ENCODE measurements at regions not wholly inside any gene's neighbourhood (a gene's known extent, or its start where the extent isn't known, plus 50 kb on each side); places are given as distances from the start of the nearest gene placed in this dataset.

DNA sequence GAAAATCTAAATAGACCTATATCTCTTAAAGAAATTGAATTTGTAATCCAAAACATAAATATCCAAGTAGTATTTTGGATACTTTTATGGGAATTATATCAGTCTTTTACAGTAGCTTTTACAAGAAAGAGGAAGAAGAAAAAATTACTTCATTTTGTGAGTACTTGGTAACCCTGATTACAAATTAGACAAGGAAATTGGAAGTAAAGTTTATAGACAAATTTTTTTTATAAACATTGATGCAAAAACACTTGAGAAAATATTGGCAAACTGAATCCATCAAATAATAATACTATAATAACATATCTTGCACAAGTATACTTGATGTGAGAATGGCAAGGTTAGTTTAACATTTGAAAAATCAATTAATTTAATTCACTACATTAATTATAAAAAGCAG is 954.1 kb upstream of the MIR17HG start:
- no peak for ATAC-seq (ENCODE audit: poor library complexity)
- no peak for DNase-seq
- intact Hi-C loops (cut with DNase I), result no loop called here

DNA sequence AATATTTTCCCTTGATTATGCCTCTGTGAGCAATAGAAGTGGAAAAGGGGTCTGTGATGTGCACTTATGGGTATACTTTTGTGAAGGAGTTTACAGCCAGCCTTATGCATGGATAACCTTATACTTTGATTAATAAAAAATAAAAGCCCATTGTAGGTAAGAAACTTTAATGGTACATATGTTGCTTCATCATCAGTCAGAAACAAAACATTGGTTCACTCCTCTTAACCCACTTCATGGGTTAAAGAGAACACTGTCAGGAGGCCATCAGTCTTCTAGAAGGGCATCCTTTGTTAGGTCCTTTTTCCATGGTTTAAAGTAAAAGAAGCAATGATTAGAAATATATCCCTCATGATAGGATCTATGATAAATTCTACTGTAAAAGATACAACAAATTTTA is 952.1 kb upstream of the MIR17HG start:
- intact Hi-C loops (cut with DNase I), result no loop called here
- DNase-seq (no peak), ATAC-seq (ENCODE audit: poor library complexity) (no peak)

DNA sequence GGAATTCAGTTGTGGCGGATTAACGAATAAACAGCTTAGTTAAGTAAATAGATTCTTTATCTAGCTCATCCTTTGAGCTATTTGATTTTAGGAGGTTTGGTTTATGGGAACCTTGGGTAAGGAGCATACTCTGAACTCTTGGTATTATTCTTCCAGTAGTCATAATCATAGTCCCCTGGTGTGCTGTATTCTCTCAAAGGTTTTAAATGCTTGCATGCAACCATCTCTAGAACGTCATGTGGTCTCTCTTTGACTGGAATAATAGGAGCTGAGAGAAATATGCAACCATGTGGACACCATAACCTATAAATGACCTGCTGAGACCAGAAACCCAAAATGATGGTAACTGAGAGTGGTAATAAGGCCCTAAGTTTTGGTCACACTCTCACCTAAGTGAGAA is 951.6 kb upstream of the MIR17HG start:
- no peak for ATAC-seq (ENCODE audit: poor library complexity)
- intact Hi-C loops (cut with DNase I), result no loop called here
- DNase-seq, result no peak

DNA sequence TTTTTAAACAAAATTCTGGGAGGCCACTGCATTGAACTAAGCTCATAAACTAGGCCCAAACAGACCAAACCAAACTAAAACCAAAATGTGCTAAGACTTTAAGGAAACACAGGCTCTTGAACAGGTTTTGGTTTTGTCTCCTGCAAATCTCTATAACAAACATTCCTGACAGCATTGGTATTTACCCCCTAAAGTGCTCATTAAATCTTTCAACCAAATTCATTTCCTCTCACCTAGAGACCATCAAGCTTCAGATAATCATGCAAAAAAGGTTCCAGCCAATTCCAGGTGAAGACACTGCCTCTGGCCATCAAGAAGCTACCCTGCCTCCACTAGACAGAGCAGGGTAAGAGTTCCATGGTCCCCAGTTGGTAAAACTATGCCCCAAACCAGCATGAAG is 951.2 kb upstream of the MIR17HG start:
- DNase-seq, result no peak
- intact Hi-C loops (cut with DNase I), result no loop called here
- ATAC-seq (ENCODE audit: poor library complexity), result no peak

DNA sequence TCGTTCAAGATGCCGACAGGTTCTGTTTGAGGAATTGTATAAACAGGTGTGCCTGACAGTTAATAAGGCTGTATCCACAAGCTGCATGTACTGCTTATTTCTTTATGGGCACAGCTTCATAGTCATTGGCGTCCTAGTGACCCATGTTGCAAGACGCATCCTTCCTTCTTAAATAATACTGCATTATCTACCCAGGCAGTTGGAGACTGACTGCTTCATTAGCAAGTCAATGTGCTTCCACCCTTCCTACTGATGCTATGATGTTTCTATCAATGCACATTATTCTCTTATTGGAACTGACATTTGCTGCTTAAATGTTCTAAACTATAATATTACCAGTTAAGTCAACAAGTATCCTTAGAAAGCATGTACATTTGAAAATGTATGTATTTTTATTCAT is 950.0 kb upstream of the MIR17HG start:
- no peak for DNase-seq
- intact Hi-C loops (cut with DNase I), result no loop called here
- no peak for ATAC-seq (ENCODE audit: poor library complexity)

DNA sequence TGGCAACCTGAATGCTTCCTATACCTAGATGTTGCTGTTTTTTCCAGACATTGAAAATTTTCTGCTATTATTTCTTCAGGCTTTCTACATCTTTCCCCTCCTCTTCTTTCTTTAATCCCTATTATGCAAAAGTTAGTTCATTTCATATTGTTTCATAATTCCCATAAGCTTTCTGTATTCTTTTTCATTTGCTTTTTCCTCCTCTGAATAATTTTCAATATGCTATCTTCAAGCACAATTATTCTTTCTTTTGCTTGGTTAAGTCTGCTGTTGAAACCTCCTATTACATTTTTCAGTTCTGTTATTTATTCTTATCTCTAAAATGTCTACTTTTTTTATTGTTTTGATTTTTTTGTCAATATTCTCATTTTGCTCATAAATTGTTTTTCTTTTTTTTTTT is 947.1 kb upstream of the MIR17HG start:
- no peak for DNase-seq
- no peak for ATAC-seq (ENCODE audit: poor library complexity)
- intact Hi-C loops (cut with DNase I), result no loop called here

DNA sequence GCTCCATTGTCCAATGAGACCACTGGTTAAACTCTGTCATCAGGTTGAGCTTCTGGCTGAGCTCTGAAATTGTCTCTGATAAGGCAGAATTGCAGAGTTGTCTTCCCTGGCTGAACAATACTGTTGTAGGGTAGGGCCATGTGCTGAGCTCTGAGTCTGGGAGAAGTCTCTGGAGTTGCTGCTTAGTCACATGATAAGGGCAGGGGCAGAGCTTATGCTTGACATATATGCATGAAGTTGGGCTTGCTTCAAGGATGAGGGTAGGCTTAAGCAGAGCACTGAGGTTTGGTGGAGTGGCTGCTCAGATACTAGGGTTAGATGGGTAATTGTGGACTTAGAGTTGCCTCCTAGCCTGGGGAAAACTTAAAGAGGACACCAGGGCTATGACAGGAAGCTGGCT is 946.3 kb upstream of the MIR17HG start:
- intact Hi-C loops (cut with DNase I), result no loop called here
- DNase-seq, result no peak
- no peak for ATAC-seq (ENCODE audit: poor library complexity)

DNA sequence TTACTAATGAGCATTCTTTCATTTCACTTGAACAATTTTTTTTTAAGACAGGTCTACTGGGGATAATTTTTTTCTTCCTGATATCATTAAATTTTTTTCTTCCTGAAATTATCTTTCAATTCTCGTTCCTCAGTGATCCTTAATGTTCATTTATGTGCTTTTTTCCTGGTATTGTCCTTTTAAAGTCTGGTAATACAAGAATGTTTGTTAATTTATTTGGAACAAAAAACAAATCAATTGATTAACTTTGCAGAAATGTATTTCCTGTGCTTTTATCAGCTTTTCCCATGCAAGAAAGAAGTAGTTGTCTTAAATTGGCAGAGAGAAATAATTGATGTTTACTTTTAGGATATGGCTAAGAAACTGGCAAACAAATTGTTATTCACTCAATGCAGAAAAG is 945.4 kb upstream of the MIR17HG start:
- intact Hi-C loops (cut with DNase I), result no loop called here
- DNase-seq (no peak), ATAC-seq (ENCODE audit: poor library complexity) (no peak)

DNA sequence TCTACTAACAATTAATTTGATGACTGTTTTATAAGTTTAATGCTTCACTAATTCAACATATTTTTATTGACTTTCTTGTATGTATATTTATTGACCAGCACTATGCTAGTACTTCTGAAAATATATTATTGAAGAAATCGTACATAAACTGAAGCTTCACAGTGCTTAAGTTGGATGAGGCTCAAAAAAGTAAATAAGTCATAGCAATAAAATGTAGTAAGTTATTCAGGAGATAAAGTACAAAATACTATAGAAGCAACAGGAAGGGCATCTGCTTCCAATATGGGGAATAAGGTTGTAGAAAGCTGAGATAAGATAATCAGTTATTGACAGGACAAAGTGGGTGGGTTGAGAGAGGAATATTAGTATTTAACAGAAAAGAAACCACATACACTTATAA is 944.9 kb upstream of the MIR17HG start:
- ATAC-seq (ENCODE audit: poor library complexity), result no peak
- intact Hi-C loops (cut with DNase I), result no loop called here
- no peak for DNase-seq

DNA sequence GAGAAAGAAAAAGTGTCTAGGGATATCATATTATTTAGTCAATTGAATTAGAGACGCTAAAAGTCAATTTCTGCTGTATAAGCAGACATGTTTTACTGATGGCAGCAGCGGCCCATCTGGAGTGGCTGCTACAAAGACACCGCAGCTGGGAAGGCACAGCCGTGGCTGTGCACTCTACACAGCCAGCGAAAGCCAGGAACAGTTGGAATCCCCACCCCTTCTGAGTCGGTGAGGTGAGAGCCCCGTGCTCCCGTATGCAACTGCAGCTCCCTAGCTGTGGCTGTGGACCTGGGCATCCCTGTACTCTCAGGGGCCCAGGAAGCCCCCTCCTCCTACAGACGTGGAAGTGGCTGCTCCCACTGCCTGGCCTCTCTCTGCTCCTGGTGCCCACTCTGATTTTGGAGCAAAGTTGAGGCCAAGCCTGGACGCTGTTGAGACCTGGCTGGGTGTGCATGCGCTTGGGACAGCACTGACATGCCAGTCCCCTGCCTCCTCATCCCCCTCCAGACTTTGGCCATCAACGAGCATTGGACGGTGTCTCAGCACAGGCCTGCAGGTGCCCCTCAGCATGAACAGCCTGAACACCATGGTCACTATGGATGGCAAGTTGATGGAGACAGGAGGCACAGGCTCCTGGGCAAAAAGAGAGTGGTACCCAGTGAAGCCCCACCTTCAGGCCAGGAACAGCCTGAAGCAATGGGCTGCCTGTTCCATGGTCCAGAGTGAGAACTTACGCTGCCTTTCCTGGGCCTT is 944.0 kb upstream of the MIR17HG start:
- intact Hi-C loops (cut with DNase I), result no loop called here
- peak; percentile 35 for DNase-seq

DNA sequence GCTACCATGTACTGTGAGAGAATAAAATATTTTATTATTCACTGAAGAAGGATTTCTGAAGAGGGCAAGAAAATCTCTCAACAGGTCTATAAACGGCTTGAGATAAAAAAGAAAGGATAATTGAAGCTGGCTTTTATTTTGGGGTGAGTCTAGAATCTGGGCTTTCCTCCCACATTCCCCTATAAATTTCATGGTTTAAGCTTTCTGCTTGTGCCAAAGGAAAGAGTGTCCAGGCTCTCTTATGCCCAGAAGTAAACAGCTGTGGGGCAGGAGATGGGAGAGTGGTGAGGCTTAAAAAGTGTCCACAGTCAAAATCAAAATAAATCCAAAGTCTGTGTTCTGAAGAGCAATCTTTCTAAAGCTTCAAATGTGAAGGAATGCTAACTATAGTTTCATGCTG is 942.2 kb upstream of the MIR17HG start:
- intact Hi-C loops (cut with DNase I), result no loop called here
- DNase-seq (no peak), ATAC-seq (ENCODE audit: poor library complexity) (no peak)

More for the DNA sequence above, 944.0 kb upstream of the MIR17HG start:
- ATAC-seq (ENCODE audit: poor library complexity), result no peak

DNA sequence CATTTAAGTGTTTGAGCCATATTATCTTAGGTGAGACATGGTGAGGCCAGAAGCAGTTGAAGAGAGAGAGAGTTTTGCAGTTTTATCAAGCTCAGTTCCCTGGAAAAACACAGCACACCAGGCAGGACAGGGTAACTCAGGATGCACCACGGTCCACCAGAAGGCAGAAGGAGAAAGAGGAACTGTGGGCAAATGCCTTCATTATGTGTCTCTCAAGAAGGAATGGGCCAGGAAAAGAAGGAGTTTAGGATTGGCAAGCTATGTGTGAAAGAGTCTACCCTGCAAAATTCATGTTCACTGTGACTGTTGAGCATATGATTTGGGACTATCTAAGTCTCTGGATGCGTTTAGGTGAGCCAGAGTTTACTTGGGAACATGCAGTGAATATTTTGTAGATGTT is 934.5 kb upstream of the MIR17HG start:
- intact Hi-C loops (cut with DNase I), result no loop called here
- no peak for ATAC-seq (ENCODE audit: poor library complexity)
- no peak for DNase-seq

DNA sequence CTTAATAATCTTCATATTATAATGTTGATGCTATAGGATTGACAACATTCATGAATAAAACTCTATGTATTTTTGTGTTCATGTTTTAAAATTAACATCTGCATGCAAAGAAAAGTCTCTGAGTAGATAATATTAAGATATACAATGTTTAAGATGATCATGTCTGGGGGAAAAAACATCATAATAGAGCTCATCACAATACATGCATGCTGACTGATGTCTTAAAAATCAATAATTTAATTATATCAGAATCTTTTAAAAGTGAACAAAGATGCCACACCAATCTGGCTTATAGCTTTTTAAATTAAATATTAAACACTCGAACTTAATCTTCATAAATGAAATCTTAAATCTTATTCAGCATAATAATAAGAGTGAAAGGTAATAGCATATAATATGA is 933.9 kb upstream of the MIR17HG start:
- DNase-seq (no peak), ATAC-seq (ENCODE audit: poor library complexity) (no peak)
- intact Hi-C loops (cut with DNase I), result no loop called here

DNA sequence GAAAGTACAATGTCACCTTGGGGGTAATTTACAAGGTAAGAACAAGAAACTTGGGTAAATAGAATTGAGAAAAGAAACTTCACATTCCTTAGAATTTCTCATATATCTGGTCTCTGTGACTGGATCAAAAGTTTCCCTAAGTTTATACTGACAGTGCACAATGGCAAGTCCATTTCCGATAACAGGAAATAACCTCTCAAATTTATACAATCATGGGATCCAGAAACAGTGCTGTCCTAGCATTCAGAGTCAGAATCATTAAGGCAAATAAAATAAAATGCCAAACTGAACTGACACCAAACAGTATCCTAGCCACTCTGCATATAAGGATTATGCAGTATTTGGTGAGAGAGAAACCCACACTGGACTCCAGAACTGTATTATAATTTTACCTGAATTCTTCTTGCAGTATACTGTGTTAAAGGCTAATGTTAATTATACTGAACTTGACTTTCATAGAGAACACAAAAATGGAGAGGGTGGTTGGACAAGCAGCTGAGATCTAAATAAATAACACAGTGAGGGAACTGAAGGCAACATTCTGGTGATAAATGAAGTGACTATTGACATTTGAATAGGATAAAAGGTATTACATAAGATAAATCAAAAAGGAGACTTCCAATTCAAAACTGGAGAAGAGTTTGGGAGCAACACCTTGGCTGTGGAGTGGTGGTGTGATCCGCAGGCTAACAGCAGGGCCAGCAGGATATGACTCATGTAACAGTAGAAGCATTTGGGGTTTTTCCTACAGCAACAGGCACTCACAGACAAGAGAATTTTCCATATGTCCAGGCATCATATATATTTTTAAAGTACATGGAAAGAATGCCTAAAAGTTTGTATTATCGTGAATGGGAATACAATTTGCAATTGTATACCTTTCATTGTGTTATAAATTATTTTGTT is 932.5 kb upstream of the MIR17HG start:
- ATAC-seq (ENCODE audit: poor library complexity), result no peak
- intact Hi-C loops (cut with DNase I), result no loop called here
- no peak for DNase-seq

DNA sequence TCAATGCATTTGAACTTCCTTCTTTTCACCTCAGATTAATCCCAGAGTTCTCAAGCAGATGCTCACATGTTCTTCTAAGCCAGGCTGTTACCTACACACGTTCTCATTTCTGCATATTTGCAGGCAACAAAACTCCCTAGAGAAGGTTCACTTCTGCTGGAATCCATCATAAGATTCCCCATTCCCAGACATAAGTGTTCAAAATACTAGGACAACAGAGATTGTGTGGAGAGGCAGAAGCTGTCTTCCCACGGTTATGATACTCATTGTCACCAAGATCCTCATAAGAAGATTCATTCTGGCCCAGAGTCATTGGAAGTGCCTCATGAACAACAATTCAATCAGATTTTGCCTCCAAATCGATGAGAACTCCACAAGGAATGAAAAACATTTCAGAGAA is 931.6 kb upstream of the MIR17HG start:
- intact Hi-C loops (cut with DNase I), result no loop called here
- no peak for DNase-seq
- ATAC-seq (ENCODE audit: poor library complexity), result no peak

DNA sequence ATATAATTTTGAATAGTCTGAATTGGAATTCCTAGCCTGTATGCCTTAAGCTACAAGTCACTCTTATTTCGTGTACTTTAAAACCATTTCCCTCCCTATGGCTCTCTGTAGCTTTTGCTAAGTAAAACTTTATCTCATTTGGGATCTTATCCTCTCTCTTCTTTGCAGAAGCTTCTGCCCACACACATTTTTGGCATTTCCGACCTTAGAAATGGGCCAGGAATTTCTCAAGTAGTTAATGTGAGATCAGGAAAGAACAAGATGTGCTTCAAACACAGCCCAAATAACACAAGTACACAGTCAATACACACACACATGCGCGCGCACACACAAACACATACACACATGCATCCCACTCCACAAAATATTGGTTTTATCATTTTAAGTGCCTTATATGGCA is 931.0 kb upstream of the MIR17HG start:
- intact Hi-C loops (cut with DNase I), result no loop called here
- DNase-seq, result no peak
- no peak for ATAC-seq (ENCODE audit: poor library complexity)

DNA sequence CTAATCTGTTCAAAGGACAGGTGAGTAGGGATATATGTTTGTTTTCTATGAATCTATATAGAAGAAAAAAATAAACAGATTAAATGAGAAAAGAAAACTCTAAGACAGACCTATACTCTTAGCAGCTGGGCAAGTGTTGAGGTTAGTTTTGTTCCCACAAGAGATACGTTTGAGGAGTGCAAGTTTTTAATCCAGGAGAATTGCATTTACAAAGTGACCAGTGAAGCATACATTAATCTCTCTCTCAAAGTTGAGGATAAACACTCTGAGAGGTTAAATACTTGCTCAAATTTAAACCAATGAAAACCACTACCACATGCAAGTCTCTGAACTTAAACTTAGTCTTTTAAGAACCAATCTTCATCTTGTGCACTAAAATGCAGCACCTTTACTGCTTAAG is 930.5 kb upstream of the MIR17HG start:
- no peak for ATAC-seq (ENCODE audit: poor library complexity)
- DNase-seq, result no peak
- intact Hi-C loops (cut with DNase I), result no loop called here

DNA sequence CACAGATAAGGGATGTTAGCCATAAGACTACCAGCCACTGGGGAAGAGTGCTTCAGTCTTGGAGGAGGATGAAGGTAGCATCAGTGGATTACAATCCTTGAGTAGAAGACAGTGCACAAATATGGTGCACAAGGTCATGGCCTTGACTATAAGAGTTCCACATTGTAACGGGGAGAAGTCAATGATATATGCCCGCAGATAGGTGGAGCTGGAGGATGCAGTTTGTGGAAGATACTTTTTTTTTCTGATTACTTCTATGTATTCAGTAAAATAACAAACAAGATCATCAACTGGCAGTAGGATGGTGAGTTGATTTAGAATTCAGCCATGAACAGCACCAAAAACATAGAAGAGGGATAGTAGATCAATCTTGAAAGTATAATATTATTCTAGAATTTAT is 926.8 kb upstream of the MIR17HG start:
- DNase-seq, result no peak
- intact Hi-C loops (cut with DNase I), result no loop called here
- ATAC-seq (ENCODE audit: poor library complexity), result no peak

DNA sequence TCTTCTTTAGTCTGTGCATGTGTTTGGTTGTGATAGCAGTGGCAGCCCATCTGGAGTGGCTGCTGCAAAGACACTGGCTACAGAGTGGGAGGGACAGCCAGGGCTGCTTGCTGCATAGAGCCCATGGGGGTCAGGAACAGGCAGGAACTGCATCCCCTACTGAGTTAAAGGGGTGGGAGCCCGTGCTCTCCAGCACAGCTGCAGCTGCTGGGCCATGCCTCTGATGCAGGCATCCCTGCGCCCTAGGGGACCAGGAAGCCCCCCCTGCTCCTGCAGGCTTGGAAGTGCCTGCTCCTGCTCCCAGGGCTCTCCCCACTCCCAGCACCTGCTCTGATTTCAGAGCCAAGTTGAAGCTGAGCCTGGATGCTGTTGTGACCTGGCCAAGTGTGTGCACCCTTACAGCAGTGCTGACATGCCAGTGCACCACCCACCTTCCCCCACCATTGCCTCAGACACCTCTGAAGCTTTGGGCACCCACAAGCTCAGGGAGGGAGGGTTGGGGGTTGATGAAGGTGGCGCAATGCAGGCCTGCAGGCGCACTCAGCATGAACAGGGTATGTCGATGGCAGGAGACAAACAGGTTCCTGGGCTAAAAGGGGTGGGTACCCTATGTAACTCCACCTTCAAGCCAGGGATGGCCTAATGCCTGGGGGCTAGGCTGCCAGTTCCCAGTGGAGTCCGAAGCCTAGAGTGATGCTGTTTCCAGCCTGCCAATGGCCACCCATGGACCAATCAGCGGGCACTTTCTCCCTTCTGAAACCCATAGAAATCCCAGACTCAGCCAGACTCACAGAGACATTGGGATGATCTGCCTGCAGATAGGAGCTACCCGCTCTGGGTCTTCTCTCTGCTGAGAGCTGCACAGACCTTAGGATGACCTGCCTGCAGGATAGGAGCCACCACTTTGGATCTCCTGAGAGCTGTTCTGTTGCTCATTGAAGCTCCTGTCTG is 919.9 kb upstream of the MIR17HG start:
- DNase-seq (no peak), ATAC-seq (ENCODE audit: poor library complexity) (peak; percentile 62)
- intact Hi-C loops (cut with DNase I), result no loop called here

Data from Right ventricle myocardium superior (tissue), 1 donor.